ENCODE measurements at regions not wholly inside any gene's neighbourhood (a gene's known extent, or its start where the extent isn't known, plus 50 kb on each side); places are given as distances from the start of the nearest gene placed in this dataset.

GRCh38 chr4:123477711-123478209 is 81.2 kb downstream of the SPRY1 start:
- TF ChIP-seq POLR2A (IDR thresholded peaks at IDR 0.05), result no peak
- TF ChIP-seq POLR2AphosphoS5 (IDR thresholded peaks at IDR 0.05), result no peak

All from sigmoid colon (tissue), 4 donors.